Transverse colon (tissue), 4 donors: ENCODE measurements at regions not wholly inside any gene's neighbourhood (a gene's known extent, or its start where the extent isn't known, plus 50 kb on each side); places are given as distances from the start of the nearest gene placed in this dataset.

Source experiments
- CTCF ChIP-seq, 5 experiments: fragments of 200-600 bp in 3 of 5; fragments of 450-650 bp in 2 of 5; sonication (generic) in 3 of 5; IDR thresholded peaks; 1 replicate in 2 of 5; 2 replicates in 3 of 5; pipeline ENCODE4 v1.5.1; 2016 to 2017; ENCODE audit warnings: antibody characterized with exemption in 5 of 5, inconsistent platforms in 3 of 5, mild to moderate bottlenecking in 2 of 5, moderate library complexity in 1 of 5
- EP300 ChIP-seq: sonication (generic); formaldehyde crosslinking; IDR thresholded peaks from one replicate; pipeline ENCODE4 v1.6.1; 2017; ENCODE audit warnings: antibody characterized with exemption, low read depth
- POLR2A ChIP-seq: fragments of 450-650 bp; IDR thresholded peaks from one replicate; pipeline ENCODE4 v1.6.1; 2016; ENCODE audit warnings: antibody characterized with exemption, mild to moderate bottlenecking, moderate library complexity
- POLR2AphosphoS5 ChIP-seq, 3 donors: sonication (generic); formaldehyde crosslinking; IDR thresholded peaks; one replicate each; pipeline ENCODE4 v1.6.1; 2016; ENCODE audit warnings: antibody characterized with exemption in 3 of 3

DNA sequence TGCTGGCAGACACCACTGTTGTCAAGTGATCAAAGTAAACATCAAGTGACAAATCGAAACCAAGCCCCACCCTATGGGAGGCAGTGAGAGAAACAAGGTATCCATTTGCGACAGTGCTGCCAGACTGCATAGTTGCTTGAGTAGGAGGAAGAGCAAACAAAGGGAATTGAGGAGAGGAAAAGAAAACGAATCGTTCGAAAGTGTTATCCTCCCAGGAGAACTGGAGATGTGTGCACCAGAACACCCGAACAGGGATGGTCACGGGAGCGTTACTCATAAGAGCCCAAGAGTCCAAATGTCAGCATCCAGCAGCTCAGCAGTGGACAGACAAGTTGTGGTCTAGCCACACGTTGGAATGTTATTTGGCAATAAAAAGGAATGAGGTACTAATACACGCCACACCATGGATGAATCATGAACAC is 58.4 kb upstream of the NUP50 start:
- TF ChIP-seq CTCF (IDR thresholded peaks at IDR 0.05) (no peak), POLR2A (no peak), POLR2AphosphoS5 (IDR thresholded peaks at IDR 0.05) (no peak), EP300 (no peak)
